HG03520 (cell line): ENCODE measurements at regions not wholly inside any gene's neighbourhood (a gene's known extent, or its start where the extent isn't known, plus 50 kb on each side); places are given as distances from the start of the nearest gene placed in this dataset.

ENCODE experiments used
- ATAC-seq: cut with Tn5 transposase; IDR thresholded peaks from one replicate; pipeline ENCODE4 v1.9.1; 2021; ENCODE audit warnings: mild to moderate bottlenecking, moderate library complexity; ENCODE audit not compliant: unreplicated experiment

DNA sequence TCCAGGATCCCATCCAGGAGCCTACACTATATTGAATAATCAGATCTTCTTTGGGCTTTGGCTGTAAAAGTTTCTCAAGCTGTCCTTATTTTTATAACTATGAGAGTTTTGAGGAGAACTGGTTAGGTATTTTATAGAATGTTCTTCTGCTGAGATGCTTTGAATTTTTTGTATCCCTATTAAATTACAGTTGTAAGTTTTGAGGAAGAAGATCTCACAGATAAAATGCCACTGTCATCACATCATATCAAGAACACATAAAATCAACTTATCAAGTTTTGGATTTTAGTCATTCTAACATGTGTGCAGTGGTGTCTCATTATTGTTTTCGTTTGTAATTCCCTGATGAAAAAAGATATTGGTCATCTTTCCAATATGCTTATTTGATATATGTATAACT is 260.2 kb upstream of the COL3A1 start:
- no peak for ATAC-seq

DNA sequence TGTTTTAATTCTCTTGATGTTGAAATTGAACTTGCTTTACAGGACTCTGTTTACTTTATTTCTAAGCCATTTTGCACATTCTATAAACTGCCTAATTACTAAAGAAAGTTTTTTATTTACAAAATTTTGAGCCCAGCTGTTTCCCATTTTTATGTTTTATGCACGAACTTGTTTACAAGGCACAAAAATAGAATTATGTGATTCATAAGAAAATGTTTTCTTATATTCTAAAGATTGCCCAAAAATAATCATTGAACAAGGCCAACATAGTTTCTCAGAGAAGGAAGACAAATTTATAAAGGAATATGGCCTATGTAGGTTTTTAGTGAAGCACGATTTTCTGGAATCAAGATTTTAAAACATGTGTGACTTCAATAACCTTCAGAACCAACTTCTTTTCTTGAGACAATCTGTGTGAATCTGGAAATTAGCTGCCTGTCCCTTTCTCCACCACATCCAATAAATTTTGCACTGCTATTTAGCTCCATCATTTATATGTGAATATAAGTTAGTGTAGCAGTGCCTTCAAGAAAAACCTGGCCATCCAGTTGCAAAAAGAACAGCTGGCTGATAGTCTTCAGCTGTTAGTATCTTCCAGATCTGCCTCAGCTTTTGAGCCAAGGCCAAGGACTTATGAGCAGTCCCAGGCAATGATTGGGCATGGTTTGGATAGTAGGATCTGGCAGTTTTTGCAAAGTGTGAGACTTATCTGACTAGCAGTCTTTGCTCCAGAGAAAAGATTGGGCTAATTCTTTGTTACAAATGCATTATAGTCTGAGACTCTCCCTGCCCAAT is 253.2 kb upstream of the COL3A1 start:
- ATAC-seq, result no peak

DNA sequence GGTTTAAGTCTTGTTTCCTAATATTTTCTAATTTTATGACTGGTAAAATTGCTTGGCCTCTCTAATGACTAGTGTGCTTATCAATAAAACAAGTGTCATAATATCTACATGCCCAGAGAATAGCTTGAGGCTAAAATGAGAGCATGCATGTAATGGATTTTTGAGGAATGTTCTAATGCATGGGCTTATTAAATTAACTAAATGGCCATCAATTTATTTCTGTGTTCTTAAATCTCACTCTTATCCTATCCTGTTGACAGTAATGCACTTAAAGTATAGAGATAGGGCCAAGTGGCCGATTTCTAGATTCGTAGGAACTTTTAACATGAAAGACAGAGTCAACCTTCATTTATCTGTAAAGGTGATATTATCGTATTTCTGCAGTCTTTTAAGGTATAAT is 252.4 kb upstream of the COL3A1 start:
- ATAC-seq, result no peak

DNA sequence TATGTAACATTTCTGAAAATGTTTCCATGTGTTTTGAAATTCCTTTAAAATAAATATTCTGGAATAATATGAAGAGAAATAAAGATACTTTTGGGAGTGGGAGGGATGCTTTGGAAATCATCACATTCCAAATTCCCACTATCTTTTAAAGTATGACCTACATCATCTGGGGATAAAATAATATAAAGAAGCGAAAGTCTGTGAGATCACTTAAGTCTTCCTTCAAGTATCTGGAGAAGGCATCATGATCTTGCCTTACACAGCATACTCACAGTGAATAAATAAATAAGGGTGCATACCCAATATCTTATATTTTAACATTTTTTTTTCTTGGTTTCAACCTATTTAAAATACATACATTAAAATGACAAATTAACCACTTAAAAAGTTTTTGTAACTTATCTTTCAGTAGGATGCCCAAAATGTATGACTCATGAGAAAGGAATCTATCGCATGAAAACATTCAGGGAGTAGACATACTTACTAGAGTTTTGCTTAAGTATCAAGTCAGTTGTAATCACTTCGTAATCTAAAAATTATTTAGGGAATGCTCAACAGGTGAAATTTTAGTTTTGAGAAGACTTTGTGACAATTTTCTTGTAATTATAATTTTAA is 248.3 kb upstream of the COL3A1 start:
- no peak for ATAC-seq

DNA sequence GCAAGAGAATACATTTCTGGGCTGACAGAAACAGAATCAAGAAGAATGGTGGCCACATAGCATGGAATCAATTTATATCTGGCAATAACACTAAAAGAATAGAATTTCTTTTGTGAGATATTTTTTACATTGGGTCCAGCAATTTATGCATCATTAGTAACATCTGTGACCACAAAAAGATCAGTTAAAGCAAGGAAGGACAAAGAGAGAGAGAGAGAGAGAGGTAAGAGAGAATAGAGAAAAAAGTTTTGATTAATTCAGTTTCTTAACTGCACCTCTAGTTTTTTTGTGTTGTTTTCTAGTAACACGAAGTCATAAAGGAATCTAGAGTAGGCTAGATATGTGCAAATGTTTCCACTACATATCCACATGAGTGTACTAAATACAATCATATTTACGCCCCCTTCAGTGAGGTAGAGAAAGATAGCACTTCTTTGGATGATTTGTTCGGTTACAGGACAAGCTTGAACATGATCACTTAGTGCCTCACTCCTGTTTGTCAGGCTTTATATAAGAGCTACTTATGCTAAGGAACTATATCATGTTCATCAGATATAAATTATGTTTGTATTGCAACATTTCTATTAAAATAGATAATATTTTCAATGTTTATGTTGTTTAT is 247.4 kb upstream of the COL3A1 start:
- no peak for ATAC-seq

DNA sequence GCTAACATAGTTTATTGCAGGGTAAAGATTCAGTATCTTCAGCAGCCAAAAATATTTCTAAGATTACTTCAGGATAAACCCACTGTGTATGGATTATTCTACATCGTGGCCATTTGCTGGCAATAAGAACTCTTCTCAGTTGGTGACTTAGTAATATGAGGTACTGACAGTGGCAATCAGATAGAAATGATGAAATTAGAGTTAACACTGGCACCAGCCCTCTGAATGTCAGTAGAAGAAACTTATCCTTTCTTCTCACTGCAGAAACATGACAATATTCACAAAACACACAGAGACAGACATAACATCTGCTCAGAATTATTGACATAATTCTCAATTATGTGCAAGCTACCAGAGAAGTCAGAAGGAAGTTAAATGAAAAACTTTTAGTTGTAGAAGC is 246.3 kb upstream of the COL3A1 start:
- no peak for ATAC-seq

DNA sequence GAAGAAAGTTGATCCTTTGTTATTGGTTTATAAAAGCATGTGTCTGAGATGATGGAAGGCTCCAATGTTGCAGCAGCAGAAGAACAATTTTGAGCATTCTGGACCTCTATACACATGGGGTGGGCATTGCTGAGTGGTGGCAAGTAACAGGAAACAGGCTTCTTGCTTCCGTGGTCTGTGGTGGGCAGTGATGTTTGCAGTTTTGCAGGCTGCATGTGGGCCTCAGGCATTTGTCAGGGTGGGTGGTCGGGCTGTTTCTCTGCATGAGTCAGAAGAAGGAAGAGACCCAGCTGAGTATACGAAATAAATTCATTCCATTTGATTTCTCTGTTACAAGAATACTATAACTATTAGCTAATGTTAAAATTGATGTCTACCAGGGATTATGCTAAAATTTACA is 239.5 kb upstream of the COL3A1 start:
- no peak for ATAC-seq

DNA sequence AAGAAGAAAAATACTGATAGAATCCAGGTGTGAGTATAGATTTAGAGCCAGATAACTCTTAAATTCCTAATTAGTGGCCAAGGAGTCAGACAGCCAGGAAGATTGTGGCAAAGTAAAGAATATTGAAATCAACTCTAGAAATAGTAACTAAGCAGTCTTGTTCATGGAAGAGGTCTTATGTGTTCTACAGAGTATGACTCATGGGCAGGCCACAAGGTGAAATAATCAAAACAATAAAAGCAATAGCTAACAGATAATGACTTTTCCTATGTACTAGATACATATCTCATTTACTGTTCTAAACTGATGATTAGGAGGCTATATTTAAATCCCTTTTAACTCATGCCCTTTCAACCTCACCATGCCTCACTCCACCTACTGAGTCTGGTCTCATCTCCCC is 227.4 kb upstream of the COL3A1 start:
- no peak for ATAC-seq

DNA sequence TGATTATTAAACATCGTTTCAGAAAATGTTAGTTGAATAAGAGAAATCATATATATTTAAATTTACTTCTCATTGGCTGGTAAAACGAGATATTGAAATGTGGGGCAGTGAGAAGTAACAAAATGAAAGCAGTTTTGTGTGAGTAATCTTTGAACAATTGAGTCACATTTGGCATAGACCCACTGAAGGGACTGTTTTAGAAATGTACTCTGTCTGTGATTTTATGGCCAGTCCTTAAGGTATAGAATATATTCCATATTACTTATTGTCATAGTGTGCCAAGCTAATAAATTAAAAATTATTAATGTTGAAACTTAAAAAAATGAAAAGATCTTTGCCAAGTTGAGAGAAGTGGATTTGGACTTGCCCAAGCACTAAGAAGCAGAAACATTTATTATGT is 222.4 kb upstream of the COL3A1 start:
- no peak for ATAC-seq

DNA sequence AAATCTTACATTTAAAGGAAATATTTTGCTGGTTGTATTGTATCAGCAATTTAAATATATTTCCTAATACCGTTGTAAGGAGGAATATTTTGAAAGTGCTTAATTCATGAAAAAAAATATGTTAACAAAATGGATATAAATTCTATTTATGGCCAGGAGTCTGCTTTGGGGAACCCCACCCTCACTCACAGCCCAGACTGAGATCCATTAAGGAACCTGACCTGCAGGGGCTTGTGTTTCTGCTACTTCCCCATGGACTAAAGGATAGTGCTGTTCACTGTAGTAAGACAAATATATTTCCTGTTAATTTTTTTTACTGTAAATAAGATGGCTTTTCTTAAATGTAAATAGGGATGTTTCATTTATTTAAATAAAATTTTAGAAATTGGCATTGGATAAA is 221.9 kb upstream of the COL3A1 start:
- ATAC-seq, result no peak

DNA sequence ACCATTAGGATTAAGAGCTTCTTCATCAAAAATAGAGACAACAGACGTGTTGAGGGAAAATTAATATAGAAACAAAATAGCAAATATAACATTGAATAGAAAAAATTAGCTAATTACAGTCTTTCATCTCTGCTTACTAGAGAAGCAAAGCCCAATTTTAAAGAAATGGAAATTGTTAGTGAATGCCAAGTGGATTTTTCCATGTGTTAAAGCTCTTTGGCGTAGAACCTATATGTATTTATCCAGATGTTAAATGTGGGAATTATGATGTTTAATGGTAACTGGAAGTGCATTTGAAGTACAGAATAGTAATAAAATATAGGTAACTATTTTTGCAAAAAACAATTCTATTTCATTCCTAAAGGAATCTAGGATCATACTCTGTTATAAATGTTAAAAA is 212.0 kb upstream of the COL3A1 start:
- ATAC-seq, result no peak

DNA sequence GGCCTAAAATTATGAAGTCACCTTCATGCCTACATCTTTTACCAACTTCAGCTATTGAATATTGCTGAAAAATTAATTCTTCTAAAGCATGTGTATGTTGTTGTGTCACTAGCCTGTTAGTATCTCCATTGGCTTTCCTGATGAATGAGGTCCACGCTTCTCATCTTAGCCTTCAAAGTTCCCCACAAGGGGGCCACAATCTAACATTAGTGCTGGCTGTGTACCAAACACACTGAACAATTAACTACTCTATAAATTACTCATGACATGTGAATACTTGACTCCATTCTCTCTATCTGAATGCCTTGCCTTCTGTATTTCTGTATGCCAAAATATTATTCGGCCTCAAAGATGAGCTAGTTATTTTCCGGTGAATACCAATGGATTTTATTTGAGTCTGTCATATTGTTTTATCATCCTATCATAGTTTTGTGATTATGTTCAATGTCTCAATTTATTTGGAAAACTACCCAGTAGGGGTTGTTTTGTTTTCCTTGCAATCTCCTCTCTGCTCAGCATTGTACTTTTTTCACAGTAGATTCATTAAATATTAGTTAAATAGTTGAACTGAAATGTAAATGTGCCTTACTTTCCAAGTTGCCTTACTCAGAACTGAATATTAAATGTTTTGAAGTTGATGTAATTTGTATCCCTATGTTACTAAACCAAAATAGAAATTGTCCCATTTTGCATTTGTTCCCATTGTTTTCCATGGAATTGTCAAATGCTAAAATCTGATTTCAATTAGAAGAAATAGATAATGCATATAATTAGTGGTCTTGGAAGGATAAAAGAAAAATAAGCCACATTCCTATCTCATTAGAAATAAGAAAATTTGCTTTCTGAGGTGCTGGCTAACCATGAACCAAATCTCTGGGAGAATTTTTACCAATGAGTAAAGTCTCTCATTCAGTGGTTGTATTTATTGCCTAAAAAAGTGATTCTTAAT is 208.4 kb upstream of the COL3A1 start:
- peak; percentile 82 for ATAC-seq

DNA sequence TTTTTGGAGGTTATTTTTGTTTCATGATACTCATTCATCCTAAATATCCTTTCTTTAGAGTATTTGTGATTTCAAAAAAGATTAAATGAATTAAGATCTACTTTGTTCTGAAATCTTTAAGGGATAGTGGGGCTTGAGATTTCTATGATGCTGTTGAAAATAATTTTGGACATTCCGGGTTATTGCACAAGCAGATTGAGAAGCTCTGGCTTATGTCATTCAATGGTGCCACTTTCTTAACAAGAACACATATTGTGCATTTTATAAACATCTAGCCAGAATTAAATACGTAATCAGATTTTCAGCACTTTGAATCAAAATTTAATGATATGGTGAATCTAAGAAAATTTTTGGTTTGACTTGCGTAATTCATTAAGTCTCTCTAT is 207.7 kb upstream of the COL3A1 start:
- ATAC-seq, result no peak

DNA sequence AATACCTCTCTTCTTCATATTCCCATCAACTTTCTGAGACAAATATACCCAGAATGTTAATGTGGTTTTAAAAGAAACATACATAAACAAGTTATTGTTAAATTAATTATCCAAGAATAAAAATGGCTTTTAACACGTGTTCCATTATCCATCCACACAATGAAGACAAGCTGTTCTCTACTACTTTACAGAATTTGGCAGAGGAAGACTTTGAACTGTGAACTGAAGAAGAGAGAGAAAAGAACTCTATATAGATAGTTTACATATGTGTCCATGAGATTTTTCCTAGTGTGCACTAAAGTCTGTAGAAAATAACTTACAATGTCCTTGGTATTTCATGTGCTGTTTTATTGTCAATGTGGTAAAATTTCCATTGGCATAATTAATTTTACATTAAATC is 207.0 kb upstream of the COL3A1 start:
- no peak for ATAC-seq

DNA sequence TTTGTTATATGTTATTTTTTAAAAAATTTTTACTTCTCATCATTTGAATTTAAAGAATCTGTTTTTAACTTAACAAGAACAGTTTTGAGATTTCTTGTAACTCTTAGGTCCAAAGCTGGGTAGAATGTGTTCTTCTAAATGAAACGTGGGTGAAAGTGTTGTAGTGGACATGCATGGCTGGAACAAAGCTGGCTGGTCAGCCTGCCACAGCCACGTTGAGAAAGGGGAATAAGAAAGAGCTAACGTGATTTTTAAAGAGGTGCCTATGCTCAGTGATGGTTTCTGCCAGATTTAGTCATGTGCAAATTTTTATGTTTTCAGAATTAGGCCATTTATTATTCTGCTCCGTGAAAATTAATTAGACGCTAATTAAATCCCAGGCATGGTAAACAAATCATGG is 203.9 kb upstream of the COL3A1 start:
- no peak for ATAC-seq

DNA sequence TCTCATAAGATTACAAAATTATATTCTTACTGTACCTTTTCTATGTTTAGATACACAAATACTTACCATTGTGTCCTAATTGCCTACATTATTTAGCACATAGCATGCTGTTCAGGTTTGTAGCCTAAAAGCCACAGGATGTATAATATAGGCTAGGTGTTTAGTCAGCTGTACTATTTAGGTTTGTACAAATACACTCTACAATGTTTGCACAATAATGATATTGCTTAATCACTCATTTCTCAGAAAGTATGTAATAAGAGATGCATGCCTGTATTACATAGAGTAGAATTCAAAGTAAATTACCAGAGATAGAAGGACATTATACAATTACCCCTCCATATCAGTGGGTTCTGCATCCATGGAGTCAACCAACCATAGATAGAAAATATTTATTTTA is 201.1 kb upstream of the COL3A1 start:
- no peak for ATAC-seq

DNA sequence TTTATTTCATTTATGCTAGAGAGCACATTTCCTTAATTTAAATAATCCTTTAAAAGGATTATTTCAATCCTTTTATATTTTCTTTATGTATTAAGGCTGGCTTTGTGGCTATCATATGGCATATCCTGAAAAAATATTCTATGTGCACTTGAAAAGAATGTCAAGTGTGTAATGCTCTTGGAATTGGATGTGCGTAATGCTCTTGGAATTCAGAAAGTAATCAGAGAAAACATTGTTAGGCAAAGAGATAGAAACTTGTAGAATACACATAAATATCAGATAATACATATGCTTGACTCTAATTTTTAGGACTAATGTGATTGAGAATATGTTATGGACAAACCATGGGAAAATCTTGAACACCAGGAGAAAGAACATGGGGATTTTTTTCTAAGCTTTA is 197.5 kb upstream of the COL3A1 start:
- ATAC-seq, result no peak

DNA sequence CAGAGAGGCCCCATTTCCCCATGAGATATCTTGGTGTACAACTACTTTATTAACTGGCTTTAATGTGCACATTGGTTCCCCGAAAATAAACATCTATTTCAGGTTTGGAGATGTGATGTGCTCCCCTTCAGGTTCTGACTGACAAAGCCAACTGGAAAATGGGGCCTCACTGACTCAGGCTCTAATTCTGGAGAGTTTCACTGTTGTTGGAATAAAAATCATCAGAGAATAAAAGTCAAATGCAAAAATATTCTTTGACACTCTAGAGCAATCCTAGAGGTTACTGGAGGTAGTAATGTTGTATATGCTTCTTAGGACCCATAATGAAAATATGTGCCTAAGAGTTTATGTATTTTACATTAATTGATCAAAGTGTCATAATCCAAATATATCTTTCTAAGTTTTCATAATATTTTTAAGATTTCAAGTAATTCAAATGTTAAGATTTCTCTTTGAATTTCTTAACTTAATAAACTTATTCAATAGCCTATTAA is 189.9 kb upstream of the COL3A1 start:
- no peak for ATAC-seq

DNA sequence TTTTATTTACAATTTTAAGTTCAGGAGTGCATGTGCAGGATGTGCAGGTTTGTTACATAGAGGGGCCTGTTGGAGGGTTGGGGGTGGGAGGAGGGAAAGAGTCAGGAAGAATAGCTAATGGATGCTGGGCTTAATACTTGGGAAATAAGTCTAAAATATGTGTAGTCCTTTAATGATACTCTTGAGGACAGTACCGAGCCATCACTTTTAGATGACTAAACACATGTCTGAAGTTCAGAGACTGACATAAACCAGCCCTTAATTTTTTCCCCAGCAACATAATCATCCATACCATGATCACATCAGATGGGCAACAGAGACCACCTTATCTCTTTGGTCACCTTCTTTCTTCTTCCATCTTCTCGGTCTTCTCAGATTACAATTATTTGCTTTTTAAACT is 189.1 kb upstream of the COL3A1 start:
- no peak for ATAC-seq

DNA sequence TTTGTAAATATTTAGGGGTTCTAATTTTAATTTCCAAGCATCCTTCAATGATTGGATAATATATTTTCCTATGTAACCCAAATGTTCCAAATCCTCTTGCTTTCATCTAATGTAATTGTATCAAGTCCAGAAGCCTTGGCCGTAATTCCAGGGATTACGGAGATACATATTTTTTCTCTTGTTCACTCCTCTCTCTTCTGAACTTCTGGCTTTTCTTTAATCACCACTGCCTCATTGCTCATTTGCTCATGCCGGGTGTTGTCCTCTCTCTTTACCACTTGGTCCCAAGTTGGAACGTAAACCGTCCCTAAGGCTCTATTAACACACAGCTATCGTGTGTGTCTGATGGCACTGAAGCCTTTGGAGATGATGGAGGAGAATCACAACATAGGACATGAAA is 188.7 kb upstream of the COL3A1 start:
- ATAC-seq, result no peak

DNA sequence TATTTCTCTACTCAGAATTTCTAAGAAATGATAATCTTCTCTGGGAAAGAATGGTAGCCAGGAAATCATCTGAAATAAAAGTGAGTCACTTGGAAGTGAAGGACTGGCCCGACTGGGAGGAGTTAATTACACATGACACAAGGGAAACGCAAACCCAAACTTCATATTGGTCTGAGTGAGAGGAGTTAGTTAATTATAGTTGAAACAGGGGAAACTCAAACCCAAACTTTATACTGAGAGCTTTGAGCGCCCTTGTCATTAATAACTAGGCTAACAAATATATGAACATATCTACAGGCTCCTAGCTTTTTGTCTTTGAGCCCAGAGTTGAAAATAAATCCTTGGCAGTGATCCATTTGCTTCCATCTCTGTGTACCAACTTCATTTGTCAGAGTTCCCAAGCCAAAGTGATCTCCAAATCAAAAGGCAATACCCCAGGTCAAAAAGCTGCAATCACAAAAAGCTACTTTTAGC is 187.8 kb upstream of the COL3A1 start:
- ATAC-seq, result no peak
